Vagina (tissue), 2 donors: ENCODE measurements at regions not wholly inside any gene's neighbourhood (a gene's known extent, or its start where the extent isn't known, plus 50 kb on each side); places are given as distances from the start of the nearest gene placed in this dataset.

Experiments used
- CTCF ChIP-seq, 3 experiments: fragments of 450-650 bp in 2 of 3; fragments of 200-600 bp in 1 of 3; sonication (generic) in 1 of 3; IDR thresholded peaks; one replicate each; pipeline ENCODE4 v1.5.1; 2017 to 2019; ENCODE audit warnings: antibody characterized with exemption in 3 of 3, mild to moderate bottlenecking in 2 of 3, moderate library complexity in 2 of 3
- POLR2A ChIP-seq, 2 donors: fragments of 450-650 bp; IDR thresholded peaks; one replicate each; pipeline ENCODE4 v1.6.1; 2017; ENCODE audit warnings: antibody characterized with exemption in 2 of 2, mild to moderate bottlenecking in 2 of 2, moderate library complexity in 2 of 2
- POLR2AphosphoS5 ChIP-seq, 2 donors: sonication (generic); formaldehyde crosslinking; IDR thresholded peaks; one replicate each; pipeline ENCODE4 v1.9.0; 2017; ENCODE audit warnings: antibody characterized with exemption in 2 of 2, mild to moderate bottlenecking in 2 of 2, low read depth in 1 of 2; ENCODE audit not compliant: insufficient read depth in 1 of 2

GRCh38 chr1:170388489-170388888 lies 143.5 kb upstream of the GORAB start:
- TF ChIP-seq CTCF (IDR thresholded peaks at IDR 0.05) (no peak), POLR2AphosphoS5 (IDR thresholded peaks at IDR 0.05; ENCODE audit: insufficient read depth in 1 of 2, low read depth in 1 of 2) (no peak), POLR2A (IDR thresholded peaks at IDR 0.05) (no peak)
